GM12874 (cell line): ENCODE measurements at regions not wholly inside any gene's neighbourhood (a gene's known extent, or its start where the extent isn't known, plus 50 kb on each side); places are given as distances from the start of the nearest gene placed in this dataset.

Source experiments
- TF ChIP-seq, protein P1 (sequence below): IDR thresholded peaks from 2 replicates; pipeline ENCODE4 v1.5.1; 2011; ENCODE audit warnings: low read depth, mild to moderate bottlenecking, control low read depth, low read length, moderate library complexity; ENCODE audit not compliant: insufficient read depth

DNA sequence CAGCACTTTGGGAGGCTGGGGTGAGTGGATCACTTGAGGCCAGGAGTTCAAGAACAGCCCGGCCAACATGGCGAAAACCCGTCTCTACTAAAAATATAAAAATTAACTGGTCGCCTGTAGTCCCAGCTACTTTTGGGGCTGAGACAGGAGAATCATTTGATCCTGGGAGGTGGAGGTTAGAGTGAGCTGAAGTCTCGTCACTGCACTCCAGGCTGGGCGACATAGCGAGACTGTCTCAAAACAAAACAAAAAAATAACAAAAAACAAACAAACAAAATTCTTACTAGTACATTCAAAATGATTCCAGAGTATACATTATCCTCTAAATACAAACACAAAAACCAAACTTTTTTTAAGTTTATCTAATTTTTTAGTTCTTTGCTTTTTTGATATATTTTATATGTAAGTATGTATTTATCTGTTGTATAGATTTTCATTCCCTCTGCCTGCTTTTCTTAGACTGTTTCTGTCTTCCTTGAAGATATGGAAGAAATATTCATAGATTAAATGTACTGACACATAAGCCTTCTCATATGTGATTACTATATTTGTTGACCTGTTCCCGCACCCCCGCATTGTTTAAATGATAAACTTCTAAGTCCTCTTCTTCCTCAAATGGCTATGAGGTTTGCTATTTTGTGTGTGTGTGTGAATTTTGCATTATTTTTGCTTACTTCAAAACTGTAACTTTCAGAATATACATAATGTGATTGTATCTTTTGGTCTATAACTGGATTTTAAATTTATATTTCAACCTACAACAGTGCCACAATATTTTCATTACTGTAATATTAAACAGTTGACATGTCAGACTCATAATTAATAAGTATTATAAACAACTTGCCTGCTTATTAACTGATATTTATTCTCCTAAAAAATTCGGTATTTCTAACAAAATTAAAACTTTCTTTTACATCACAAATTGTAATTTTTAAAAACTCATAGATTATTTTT, 1674.1 kb upstream of the B3GALT2 start:
- TF ChIP-seq, protein P1, sequence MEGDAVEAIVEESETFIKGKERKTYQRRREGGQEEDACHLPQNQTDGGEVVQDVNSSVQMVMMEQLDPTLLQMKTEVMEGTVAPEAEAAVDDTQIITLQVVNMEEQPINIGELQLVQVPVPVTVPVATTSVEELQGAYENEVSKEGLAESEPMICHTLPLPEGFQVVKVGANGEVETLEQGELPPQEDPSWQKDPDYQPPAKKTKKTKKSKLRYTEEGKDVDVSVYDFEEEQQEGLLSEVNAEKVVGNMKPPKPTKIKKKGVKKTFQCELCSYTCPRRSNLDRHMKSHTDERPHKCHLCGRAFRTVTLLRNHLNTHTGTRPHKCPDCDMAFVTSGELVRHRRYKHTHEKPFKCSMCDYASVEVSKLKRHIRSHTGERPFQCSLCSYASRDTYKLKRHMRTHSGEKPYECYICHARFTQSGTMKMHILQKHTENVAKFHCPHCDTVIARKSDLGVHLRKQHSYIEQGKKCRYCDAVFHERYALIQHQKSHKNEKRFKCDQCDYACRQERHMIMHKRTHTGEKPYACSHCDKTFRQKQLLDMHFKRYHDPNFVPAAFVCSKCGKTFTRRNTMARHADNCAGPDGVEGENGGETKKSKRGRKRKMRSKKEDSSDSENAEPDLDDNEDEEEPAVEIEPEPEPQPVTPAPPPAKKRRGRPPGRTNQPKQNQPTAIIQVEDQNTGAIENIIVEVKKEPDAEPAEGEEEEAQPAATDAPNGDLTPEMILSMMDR = no peak

DNA sequence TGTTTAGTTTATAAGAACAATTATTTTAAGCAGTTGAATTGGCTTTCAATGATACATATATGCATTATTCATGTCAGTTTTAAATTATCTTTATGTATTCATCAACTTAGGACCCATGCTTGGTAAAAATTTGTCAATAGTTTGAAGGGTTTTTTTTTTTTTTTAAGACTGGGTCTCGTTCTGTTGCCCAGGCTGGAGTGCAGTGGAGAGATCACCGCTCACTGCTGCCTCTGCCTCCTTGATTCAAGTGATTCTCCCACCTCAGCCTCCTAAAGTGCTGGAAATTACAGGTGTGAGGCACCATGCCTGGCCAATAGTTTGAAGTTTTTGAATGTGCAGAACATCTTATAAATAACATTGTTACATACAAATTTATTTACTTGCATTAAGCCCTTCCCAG, 1671.0 kb upstream of the B3GALT2 start:
- TF ChIP-seq, protein P1 = no peak

DNA sequence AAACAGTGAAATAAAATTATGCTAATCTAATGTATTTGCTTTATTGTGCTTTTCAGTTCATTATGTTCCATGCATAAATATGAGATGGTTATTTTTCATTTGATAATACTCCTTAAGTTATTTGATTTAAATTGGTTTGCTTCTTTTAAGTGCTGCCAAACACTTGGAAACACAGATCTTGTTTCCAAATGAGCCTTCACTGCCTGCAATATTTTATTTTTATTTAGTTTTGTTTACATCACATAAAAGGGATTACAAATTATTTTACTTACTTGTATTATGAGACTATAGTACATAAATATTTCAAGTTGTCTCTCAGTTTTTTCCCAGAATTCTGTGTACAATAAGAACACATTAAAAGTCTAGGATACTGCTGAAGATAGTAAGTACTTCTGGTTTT, 1662.4 kb upstream of the B3GALT2 start:
- TF ChIP-seq, protein P1 = no peak

DNA sequence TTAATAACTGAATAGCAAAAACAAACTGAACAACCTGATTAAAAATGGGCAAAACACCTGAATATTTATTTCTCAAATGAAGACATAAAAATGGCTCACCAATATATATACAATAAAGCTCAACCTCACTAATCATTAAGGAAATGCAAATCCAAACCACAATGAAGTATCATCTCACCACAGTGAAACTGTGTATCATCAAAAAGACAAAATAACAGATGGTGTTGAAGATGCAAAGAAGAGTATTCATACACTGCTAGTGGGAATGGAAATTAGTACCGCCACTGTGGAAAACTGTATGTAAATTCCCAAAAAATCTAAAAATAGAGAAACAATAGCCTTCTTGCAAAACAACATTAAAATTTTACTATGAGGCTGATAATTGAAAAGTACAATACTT, 1660.1 kb upstream of the B3GALT2 start:
- TF ChIP-seq, protein P1 = no peak

DNA sequence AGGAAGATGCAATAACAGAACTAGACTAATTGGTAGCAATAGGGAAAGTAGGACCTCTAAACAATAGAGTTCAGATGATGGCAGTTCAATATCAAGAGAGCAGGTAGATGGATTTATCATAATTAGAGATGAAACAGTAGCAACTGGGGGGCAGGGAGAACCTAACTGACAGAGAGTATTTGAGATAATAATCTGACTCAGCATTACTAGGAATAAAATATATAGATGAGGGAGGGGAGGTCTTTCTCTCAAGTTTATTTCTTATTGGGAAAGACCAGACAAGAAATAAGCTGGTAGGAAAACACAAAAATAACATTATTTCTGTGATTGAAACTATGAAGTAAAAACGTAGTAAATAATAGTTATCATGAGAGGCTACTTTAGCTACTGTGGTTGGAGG, 1656.7 kb upstream of the B3GALT2 start:
- TF ChIP-seq, protein P1 = no peak

DNA sequence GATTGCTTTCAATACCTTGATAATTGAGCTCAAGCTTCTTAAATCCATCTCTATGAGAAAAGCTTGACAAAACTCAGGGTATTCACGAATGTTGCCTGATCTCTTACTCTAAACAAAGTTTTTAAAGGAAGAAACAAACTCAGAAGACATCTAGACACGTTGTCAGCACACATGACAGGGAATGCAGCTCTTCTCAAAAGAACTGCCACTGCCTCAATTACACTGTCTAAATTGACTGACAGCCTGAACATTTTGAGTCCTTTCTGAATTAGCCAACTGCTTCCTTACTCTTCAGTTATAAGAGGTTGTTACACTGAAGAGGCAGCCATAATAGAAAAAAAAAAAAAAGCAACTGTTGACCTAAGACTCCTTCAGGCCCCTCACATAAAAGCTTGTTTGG, 1646.7 kb upstream of the B3GALT2 start:
- TF ChIP-seq, protein P1 = no peak

DNA sequence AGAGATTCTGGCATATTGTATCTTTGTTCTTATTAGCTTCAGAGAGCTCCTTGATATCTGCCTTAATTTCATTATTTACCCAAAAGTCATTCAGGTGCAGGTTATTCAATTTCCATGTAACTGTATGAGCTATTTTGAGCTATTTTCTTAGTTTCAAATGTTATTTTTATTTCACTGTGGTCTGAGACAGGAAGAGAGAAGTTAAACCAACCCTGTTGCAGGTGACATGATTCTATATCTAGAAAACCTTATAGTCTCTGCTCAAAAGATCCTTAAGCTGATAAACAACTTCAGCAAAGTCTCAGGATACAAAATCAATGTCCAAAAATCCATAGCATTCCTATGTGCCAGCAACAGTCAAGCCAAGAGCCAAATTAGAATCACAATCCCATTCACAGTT, 1644.0 kb upstream of the B3GALT2 start:
- TF ChIP-seq, protein P1 = no peak
